HepG2 (cell line): ENCODE measurements at regions not wholly inside any gene's neighbourhood (a gene's known extent, or its start where the extent isn't known, plus 50 kb on each side); places are given as distances from the start of the nearest gene placed in this dataset.

Experiments
- CEBPB ChIP-seq: IDR thresholded peaks from 2 replicates; pipeline ENCODE4 v1.6.1; 2011; ENCODE audit warnings: low read depth, low read length, improper control_type of control experiment, borderline replicate concordance
- FOXO1 ChIP-seq: sonication (generic); formaldehyde crosslinking; IDR thresholded peaks from 2 replicates; pipeline ENCODE4 v1.4.0; 2020; ENCODE audit warnings: missing genetic modification reagents
- HNF4A ChIP-seq: sonication (generic); formaldehyde crosslinking; IDR thresholded peaks from 2 replicates; pipeline ENCODE4 v1.4.0; 2020; ENCODE audit warnings: missing genetic modification reagents
- NCOA2 ChIP-seq: sonication (generic); formaldehyde crosslinking; IDR thresholded peaks from 2 replicates; pipeline ENCODE4 v1.8.0; 2022; ENCODE audit warnings: inconsistent platforms
- NR2F1 ChIP-seq, 2 experiments: fragments of 450-650 bp in 1 of 2; formaldehyde crosslinking in 1 of 2; IDR thresholded peaks; 2 replicates each; pipeline versions ENCODE4 v1.5.0 to v1.6.1; 2016 to 2020; ENCODE audit warnings: mild to moderate bottlenecking in 1 of 2, missing compliant biosample characterization in 1 of 2, missing genetic modification reagents in 1 of 2, moderate library complexity in 1 of 2
- TF ChIP-seq, protein P1 (sequence below), 2 experiments: fragments of 450-650 bp in 1 of 2; sonication (generic) in 1 of 2; formaldehyde crosslinking in 1 of 2; IDR thresholded peaks; 2 replicates each; pipeline versions ENCODE4 v1.6.1 to v1.8.0; 2016 to 2022; ENCODE audit warnings: antibody characterized with exemption in 1 of 2, mild to moderate bottlenecking in 1 of 2, missing genetic modification reagents in 1 of 2
- TF ChIP-seq, protein P2 (sequence below): IDR thresholded peaks from 2 replicates; pipeline ENCODE4 v1.6.1; 2018; ENCODE audit warnings: missing genetic modification reagents, mild to moderate bottlenecking, missing compliant biosample characterization
- TF ChIP-seq, protein P3 (sequence below): IDR thresholded peaks from 2 replicates; pipeline ENCODE4 v1.6.1; 2016
- TF ChIP-seq, protein P4 (sequence below): IDR thresholded peaks from 2 replicates; pipeline ENCODE4 v1.6.1; 2016; ENCODE audit warnings: low read depth
- TF ChIP-seq, protein P5 (sequence below): sonication (generic); formaldehyde crosslinking; IDR thresholded peaks from 2 replicates; pipeline ENCODE4 v1.8.1; 2023; ENCODE audit warnings: missing genetic modification reagents, inconsistent platforms, borderline replicate concordance
- TF ChIP-seq, protein P6 (sequence below): sonication (generic); formaldehyde crosslinking; IDR thresholded peaks from 2 replicates; pipeline ENCODE4 v1.9.0; 2021; ENCODE audit warnings: missing genetic modification reagents, borderline replicate concordance

DNA sequence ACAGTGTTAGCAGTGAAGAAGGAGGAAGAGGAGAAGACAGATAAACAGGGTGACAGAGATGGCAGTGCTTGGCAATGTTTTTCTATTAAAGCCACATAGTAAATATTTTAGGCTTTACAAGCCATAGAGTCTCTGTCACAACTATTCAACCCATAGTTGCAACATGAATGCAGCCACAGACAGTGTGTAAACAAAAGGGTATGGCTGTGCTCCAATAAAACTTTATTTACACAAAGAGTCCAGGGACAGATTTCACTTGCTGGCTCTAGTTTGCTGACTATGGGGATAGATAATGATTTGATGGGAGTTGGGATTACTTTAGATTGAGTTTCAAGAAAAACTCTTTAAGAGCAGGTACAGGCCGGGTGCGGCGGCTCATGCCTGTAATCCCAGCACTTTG lies 224.8 kb upstream of the SEMA6A start (continued):
- TF ChIP-seq, protein P1, sequence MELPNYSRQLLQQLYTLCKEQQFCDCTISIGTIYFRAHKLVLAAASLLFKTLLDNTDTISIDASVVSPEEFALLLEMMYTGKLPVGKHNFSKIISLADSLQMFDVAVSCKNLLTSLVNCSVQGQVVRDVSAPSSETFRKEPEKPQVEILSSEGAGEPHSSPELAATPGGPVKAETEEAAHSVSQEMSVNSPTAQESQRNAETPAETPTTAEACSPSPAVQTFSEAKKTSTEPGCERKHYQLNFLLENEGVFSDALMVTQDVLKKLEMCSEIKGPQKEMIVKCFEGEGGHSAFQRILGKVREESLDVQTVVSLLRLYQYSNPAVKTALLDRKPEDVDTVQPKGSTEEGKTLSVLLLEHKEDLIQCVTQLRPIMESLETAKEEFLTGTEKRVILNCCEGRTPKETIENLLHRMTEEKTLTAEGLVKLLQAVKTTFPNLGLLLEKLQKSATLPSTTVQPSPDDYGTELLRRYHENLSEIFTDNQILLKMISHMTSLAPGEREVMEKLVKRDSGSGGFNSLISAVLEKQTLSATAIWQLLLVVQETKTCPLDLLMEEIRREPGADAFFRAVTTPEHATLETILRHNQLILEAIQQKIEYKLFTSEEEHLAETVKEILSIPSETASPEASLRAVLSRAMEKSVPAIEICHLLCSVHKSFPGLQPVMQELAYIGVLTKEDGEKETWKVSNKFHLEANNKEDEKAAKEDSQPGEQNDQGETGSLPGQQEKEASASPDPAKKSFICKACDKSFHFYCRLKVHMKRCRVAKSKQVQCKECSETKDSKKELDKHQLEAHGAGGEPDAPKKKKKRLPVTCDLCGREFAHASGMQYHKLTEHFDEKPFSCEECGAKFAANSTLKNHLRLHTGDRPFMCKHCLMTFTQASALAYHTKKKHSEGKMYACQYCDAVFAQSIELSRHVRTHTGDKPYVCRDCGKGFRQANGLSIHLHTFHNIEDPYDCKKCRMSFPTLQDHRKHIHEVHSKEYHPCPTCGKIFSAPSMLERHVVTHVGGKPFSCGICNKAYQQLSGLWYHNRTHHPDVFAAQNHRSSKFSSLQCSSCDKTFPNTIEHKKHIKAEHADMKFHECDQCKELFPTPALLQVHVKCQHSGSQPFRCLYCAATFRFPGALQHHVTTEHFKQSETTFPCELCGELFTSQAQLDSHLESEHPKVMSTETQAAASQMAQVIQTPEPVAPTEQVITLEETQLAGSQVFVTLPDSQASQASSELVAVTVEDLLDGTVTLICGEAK (IDR thresholded peaks at IDR 0.05), result peak; percentile 94
- TF ChIP-seq, protein P1 (CRISPR knock-in tag; IDR thresholded peaks at IDR 0.05), result peak; percentile 99
- TF ChIP-seq, protein P2, sequence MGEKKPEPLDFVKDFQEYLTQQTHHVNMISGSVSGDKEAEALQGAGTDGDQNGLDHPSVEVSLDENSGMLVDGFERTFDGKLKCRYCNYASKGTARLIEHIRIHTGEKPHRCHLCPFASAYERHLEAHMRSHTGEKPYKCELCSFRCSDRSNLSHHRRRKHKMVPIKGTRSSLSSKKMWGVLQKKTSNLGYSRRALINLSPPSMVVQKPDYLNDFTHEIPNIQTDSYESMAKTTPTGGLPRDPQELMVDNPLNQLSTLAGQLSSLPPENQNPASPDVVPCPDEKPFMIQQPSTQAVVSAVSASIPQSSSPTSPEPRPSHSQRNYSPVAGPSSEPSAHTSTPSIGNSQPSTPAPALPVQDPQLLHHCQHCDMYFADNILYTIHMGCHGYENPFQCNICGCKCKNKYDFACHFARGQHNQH, result no peak
- TF ChIP-seq, protein P3, sequence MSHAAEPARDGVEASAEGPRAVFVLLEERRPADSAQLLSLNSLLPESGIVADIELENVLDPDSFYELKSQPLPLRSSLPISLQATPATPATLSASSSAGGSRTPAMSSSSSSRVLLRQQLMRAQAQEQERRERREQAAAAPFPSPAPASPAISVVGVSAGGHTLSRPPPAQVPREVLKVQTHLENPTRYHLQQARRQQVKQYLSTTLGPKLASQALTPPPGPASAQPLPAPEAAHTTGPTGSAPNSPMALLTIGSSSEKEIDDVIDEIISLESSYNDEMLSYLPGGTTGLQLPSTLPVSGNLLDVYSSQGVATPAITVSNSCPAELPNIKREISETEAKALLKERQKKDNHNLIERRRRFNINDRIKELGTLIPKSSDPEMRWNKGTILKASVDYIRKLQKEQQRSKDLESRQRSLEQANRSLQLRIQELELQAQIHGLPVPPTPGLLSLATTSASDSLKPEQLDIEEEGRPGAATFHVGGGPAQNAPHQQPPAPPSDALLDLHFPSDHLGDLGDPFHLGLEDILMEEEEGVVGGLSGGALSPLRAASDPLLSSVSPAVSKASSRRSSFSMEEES (CRISPR knock-in tag), result no peak
- TF ChIP-seq NR2F1 (CRISPR knock-in tag; IDR thresholded peaks at IDR 0.05) (no peak), NCOA2 (CRISPR knock-in tag) (peak; percentile 33; the same call in 1 of the 2 replicates), HNF4A (CRISPR knock-in tag) (peak; percentile 51; the same call in 1 of the 2 replicates), FOXO1 (CRISPR knock-in tag) (no peak), CEBPB (peak; percentile 77)
- TF ChIP-seq, protein P4, sequence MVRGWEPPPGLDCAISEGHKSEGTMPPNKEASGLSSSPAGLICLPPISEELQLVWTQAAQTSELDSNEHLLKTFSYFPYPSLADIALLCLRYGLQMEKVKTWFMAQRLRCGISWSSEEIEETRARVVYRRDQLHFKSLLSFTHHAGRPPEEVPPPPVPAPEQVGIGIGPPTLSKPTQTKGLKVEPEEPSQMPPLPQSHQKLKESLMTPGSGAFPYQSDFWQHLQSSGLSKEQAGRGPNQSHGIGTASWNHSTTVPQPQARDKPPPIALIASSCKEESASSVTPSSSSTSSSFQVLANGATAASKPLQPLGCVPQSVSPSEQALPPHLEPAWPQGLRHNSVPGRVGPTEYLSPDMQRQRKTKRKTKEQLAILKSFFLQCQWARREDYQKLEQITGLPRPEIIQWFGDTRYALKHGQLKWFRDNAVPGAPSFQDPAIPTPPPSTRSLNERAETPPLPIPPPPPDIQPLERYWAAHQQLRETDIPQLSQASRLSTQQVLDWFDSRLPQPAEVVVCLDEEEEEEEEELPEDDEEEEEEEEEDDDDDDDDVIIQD (CRISPR knock-in tag), result peak; percentile 58; the same call in 1 of the 2 replicates
- TF ChIP-seq, protein P5, sequence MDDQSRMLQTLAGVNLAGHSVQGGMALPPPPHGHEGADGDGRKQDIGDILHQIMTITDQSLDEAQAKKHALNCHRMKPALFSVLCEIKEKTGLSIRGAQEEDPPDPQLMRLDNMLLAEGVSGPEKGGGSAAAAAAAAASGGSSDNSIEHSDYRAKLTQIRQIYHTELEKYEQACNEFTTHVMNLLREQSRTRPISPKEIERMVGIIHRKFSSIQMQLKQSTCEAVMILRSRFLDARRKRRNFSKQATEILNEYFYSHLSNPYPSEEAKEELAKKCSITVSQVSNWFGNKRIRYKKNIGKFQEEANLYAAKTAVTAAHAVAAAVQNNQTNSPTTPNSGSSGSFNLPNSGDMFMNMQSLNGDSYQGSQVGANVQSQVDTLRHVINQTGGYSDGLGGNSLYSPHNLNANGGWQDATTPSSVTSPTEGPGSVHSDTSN (CRISPR knock-in tag), result no peak
- TF ChIP-seq, protein P6, sequence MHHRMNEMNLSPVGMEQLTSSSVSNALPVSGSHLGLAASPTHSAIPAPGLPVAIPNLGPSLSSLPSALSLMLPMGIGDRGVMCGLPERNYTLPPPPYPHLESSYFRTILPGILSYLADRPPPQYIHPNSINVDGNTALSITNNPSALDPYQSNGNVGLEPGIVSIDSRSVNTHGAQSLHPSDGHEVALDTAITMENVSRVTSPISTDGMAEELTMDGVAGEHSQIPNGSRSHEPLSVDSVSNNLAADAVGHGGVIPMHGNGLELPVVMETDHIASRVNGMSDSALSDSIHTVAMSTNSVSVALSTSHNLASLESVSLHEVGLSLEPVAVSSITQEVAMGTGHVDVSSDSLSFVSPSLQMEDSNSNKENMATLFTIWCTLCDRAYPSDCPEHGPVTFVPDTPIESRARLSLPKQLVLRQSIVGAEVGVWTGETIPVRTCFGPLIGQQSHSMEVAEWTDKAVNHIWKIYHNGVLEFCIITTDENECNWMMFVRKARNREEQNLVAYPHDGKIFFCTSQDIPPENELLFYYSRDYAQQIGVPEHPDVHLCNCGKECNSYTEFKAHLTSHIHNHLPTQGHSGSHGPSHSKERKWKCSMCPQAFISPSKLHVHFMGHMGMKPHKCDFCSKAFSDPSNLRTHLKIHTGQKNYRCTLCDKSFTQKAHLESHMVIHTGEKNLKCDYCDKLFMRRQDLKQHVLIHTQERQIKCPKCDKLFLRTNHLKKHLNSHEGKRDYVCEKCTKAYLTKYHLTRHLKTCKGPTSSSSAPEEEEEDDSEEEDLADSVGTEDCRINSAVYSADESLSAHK (CRISPR knock-in tag), result no peak
